RKO (cell line): ENCODE measurements at regions not wholly inside any gene's neighbourhood (a gene's known extent, or its start where the extent isn't known, plus 50 kb on each side); places are given as distances from the start of the nearest gene placed in this dataset.

Experiments used
- DNase-seq: peaks from one replicate; pipeline ENCODE4 v3.0.0-alpha.2; 2016; ENCODE audit warnings: low spot score

DNA sequence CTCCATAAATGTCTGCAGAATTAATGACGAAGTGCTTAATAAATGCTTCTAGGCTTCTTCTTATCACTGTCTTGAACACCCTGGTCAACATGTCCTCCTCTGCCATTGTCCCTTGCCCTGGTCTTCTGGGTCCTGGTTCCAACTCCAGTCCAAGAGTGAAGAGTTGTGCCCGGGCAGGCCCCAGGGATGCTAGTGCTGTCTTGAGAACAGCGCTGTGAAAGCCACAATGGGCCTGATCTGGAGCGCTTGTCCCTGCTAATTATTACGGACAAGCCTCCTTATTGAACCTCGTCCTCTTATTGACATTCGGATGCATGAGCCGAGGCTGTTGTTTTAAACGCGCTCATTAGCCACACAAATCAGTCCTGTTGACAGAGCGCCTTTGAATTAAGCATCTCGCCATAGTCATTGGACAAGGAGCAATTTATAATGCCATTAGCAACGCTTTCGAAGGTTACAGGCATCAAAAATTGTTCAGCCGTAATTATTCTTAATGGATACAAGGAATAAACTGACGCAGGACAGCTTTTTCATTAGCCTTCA is 211.6 kb upstream of the POU3F1 start:
- DNase-seq = no peak

- no peak for DNase-seq
Observed at GRCh38 chr1:38257374-38257773, 210.8 kb upstream of the POU3F1 start.

GRCh38 chr1:38256072-38256471 is 209.5 kb upstream of the POU3F1 start:
- DNase-seq = no peak

GRCh38 chr1:38253314-38253713 is 206.7 kb upstream of the POU3F1 start:
- no peak for DNase-seq

DNA sequence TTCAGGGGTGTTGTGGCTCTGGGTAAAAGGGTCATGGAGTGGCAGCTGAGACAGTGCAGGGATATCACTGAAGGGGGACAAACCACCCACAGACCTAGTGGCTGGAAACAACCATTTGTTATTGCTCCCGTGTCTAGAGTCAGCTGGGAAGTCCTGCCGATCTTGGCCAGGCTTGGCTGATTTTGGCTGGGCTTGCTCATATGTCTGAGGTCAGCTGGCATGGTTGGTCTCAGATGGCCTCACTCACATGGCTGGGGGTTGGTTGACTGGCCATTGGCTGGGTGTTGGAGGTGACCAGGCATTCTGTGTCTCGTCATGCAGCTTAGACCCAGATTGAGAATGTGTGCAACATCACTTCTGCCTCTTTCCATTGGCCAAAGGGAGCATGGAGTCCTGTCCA is 203.8 kb upstream of the POU3F1 start:
- DNase-seq = no peak

GRCh38 chr1:38249001-38249400 is 202.4 kb upstream of the POU3F1 start:
- DNase-seq = no peak

DNA sequence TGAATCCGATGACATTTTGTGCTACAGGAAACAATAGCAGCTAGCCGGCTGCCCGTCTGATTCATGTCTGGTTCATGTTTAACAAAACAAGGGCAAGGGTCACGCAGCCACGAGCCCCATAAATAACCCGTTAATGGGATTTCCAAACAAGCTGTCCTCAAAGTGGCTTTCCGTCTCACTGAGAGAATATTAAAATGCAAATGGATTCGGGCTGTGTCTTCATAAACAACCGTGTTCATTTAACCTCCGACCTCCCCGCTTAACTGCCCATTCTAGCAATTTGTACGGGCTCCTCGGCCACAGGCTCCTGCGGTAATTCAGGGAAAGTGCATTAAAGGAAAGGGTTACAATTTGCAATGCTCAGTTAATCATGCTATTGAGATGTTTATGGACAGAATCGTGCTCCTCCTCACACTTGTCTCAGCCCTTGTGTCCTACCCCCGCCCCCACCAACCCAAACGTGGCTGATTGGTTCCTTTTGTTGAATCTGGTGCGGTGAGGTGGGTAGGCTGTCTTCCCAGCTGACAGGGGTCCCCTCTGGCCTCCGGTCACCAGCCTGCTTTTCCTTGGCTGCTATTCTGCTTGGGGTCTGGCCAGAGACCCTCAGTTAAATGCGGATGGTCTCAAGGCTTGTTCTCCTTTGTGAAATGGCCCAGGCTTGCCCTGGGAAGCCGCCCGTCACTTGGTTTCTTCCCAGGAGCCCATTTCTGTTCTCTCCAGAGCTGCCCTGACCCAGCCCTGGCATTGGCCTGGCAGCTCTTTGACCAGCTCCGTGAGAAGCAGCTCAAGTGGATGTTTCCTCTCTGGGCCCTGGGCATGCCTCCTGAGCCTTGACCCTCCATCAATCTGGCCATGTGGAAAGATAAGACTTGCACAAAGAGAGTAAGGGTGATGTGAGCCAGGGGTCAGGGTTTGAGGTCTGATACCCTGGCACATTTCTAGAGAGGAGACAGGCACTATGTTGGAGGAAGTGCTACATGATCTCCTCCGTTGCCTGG is 200.7 kb upstream of the POU3F1 start:
- DNase-seq = no peak

GRCh38 chr1:38244218-38244845 is 197.7 kb upstream of the POU3F1 start:
- DNase-seq = no peak

DNA sequence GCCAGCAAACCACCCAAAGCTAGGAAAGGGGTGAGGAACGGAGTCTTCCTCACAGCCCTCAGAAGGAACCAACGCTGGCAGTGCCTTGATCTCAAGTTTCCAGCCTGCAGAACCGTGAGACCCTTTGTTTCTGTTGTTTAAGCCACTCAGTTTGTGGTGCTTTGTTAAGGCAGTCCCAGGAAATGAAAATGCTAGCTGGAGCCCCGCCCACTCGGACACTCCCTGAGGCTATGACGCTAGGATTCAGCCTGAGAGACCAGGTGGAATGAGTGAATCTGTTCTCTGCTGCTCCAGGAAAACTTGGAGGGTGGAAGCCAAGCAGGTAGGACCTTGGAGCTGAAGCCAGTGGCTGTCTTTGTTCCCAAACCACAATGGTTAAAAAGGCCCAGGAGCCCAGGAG is 196.5 kb upstream of the POU3F1 start:
- DNase-seq = no peak

DNA sequence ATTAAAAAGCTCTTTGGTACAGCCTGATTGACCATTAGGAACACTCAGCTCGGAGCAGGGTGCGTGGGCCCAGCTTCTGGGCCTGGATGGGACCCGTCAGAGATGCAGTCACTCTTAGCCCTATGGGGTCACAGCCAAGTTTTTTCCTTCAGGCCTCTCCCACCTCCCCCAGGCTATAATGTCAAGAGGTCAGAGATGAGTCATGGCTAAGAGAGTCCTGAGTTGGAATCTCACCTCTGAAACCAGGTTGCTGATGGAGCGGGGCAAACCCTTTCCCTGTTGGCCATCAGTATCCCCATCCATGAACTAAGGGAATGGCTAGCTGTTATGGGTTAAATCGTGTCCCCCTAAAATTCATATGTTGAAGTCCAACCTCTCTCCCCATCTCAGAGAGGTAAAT is 195.9 kb upstream of the POU3F1 start:
- no peak for DNase-seq

GRCh38 chr1:38241594-38242334 is 195.2 kb upstream of the POU3F1 start:
- DNase-seq = no peak

GRCh38 chr1:38240618-38241017 is 194.0 kb upstream of the POU3F1 start:
- DNase-seq = no peak

DNA sequence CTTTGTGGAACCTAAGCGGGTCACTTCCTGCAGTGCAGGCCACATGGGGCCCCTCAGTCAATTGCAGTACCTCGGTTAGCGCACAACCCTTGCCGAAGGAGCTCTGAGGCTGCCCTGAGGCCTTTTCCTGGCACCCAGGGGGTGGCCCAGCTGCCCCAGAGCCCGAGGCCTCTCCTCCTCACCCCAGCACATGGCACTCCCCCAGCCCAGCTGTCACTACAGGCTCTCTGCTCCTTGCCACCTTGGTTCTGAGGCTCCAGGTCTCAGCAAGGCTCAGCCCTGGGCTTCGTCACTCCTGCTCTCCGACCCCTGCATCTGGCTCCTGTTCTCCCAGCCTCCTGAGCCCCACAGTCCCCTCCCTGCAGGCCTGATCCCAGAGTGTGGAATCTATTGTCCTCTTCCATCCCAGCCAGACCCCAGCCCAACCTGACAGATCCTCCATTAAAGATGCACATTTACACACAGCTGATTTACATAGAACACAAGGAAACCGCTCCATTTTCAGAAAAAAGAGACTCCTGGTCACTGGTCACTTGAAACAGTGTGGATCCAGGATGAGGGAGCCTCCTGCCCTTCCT is 192.8 kb upstream of the POU3F1 start:
- DNase-seq = no peak

GRCh38 chr1:38238294-38238693 is 191.7 kb upstream of the POU3F1 start:
- DNase-seq = no peak

DNA sequence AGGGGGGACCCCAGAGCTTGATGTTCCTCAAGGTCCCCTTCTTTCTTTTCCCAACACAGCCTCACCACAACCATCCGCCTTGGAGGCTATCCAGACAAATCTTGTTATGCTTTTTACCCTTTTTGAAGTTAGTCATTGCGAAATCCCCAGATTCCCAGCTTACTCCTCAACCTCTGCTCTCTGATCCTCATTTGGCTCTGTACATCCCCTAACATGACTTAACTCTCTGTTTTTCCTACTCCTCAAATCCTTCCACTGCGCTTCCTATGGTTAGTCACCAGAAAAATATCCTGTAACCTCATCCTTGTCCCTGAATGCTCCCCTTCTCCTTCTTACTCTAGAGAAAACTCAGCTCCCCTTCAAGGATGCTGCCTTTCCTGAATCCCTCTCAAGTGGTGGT is 189.1 kb upstream of the POU3F1 start:
- no peak for DNase-seq

DNA sequence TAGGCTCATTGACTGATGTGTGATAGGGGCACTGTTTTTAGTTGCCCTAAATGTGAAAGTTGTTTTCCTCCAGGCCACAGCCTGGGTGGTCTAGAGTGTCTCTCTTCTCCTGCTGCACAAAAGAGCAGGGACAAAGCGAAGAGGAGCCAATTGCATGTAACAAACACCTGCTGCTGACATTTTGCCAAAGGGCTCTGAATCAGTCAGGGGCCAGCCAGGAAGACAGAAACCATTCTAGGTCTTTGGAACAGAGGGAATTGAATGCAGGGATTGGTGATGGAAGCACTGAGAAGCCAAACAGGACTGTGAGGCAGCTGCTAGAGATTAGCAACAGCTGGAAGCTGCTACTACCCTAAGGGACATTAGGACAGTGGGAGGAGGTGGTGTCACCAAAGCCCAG is 185.3 kb upstream of the POU3F1 start:
- DNase-seq = no peak

DNA sequence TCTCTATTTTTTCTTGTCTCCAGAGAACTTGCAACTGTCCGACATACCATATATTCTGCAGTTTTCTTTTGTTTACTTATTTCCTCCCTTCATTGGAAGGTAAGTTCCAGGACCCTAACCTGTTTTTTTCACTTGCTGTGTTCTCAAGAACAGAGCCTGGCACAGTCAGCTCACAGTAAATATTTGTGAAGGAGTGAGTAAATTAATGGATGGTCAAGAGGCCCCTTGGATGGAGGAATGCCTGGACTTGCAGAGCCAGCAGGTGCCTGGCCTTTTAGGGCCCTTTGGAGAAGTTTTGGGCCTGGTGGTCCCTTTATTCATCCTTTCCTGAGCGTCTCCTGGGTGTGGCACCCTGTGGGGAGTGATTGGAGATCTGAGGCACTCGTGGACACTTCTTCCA is 182.1 kb upstream of the POU3F1 start:
- no peak for DNase-seq

DNA sequence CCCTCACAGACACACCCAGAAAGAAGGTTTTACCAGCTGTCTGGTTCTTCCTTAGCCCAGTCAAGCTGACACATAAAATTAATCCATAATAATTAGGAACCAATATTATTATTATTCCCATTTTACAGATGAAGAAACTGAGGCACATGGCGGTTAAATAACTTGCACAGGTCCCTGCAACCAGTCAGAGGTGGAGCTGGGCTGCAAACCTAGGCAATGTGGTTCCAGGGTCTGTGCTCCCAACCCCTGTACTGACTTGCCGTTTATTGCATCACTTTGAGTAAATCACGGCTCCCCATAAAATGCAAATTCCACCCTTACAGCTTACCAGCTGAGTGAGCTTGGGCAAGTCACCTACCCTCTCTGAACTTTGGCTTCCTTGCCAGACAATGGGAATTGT is 179.2 kb upstream of the POU3F1 start:
- no peak for DNase-seq

DNA sequence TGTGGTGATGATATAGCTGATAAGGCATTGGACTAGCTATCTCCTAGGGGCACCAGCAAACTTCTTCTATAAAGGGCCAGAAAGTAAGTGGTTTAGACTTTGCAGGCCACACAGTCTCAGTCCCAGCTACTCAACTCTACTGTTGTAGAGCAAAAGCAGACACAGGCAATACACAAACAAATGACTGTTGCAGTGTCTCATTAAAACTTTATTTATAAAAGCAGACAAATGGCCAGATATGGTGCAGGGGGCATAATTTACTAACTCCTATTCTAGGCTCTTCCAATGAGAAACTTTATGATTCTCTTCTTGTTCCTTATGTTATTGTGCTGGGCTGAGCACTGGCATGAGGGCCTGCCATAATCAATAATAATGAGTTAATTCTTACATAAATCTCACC is 176.8 kb upstream of the POU3F1 start:
- DNase-seq = no peak

GRCh38 chr1:38222891-38223290 is 176.3 kb upstream of the POU3F1 start:
- DNase-seq = no peak

DNA sequence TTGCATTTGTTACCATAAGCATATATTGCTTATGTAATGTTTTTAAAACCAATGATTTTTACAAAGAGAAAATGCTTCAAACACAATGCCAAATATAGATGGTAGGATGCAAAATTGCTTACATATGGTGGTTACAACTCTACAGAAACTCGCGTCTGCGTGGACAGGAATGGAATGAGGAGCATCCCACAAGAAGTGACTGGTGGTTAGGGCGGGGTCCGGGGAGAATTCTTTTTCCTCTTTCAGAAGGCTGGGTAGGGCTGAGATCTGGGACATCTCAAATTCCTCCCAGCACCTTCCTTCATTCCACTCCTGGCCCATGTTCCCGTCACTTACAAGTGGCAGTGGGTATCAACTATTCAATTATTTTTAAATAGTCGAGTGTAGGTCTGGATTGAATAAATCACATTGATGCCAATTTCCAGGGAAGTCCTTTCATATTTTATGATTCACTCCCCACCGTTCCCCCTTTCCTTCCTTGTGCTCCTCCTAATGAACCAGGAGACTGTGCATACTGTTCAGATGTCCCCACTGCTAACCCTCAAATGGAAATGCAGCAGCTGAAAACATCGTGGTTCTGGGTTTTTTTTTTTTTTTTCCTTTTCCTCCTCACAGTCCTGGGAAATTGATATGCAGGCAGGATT is 174.5 kb upstream of the POU3F1 start:
- DNase-seq = no peak

DNA sequence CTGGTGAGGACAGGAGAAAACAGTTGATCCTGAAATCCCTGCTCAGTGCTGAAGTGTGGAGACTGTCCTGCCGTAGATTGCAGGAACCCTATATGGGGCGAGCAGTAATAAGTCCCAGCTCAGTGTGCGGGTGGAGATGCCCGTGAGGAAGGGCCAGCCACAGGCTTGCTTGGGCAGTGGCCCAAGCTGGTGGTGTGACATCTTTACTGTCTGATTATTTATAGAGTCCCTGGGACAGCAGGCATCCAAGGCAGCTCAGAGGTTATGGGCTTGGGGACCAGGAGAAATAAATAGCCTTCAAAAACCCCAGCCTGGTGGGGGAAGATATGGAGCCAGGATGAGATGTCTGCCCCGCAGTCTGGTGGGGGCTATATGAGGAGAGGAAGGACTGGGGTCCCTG is 170.7 kb upstream of the POU3F1 start:
- no peak for DNase-seq
